ENCODE measurements at regions not wholly inside any gene's neighbourhood (a gene's known extent, or its start where the extent isn't known, plus 50 kb on each side); places are given as distances from the start of the nearest gene placed in this dataset.
"Not testable (repeated sequence)": the region's sequence is repeated elsewhere in the genome, so short reads cannot be mapped to it uniquely, and the experiment has no call there.

- TF ChIP-seq CTCF (IDR thresholded peaks at IDR 0.05; ENCODE audit: low read depth, low read length) = no peak
- DNase-seq (ENCODE audit: low read depth in 2 of 2) = no peak
- H3K4me3 ChIP-seq (replicated peaks in 1 of 2; ENCODE audit: low read depth in 2 of 2, low read length in 2 of 2) = no peak overlapping the region
These were observed 223.1 kb upstream of the SGK1 start for GRCh38 chr6:134541001-134541400.

GRCh38 chr6:134539865-134540323 lies 222.0 kb upstream of the SGK1 start:
- peak; percentile 67 to 75 for DNase-seq (ENCODE audit: low read depth in 2 of 2)
- H3K4me3 ChIP-seq (replicated peaks in 1 of 2; ENCODE audit: low read depth in 2 of 2, low read length in 2 of 2) = peak overlapping the region in 1 of 2 donors; percentile 13
- no peak for TF ChIP-seq CTCF (IDR thresholded peaks at IDR 0.05; ENCODE audit: low read depth, low read length)

- not testable (repeated sequence) for H3K4me3 ChIP-seq (replicated peaks in 1 of 2; ENCODE audit: low read depth in 2 of 2, low read length in 2 of 2); DNase-seq (ENCODE audit: low read depth in 2 of 2)
These were observed 219.9 kb upstream of the SGK1 start for GRCh38 chr6:134537765-134538164.

GRCh38 chr6:134537146-134537555 lies 219.2 kb upstream of the SGK1 start:
- H3K4me3 ChIP-seq (replicated peaks in 1 of 2; ENCODE audit: low read depth in 2 of 2, low read length in 2 of 2) = no peak overlapping the region
- DNase-seq (ENCODE audit: low read depth in 2 of 2) = peak; percentile 55 to 94
- TF ChIP-seq CTCF (IDR thresholded peaks at IDR 0.05; ENCODE audit: low read depth, low read length) = no peak

- no peak overlapping the region for H3K4me3 ChIP-seq (replicated peaks in 1 of 2; ENCODE audit: low read depth in 2 of 2, low read length in 2 of 2)
- no peak for DNase-seq (ENCODE audit: low read depth in 2 of 2)
- no peak for TF ChIP-seq CTCF (IDR thresholded peaks at IDR 0.05; ENCODE audit: low read depth, low read length)
These were observed 217.9 kb upstream of the SGK1 start for GRCh38 chr6:134535831-134536230.

- peak; percentile 54 to 83 for DNase-seq (ENCODE audit: low read depth in 2 of 2)
- no peak for TF ChIP-seq CTCF (IDR thresholded peaks at IDR 0.05; ENCODE audit: low read depth, low read length)
- no peak overlapping the region for H3K4me3 ChIP-seq (replicated peaks in 1 of 2; ENCODE audit: low read depth in 2 of 2, low read length in 2 of 2)
These were observed 216.8 kb upstream of the SGK1 start for GRCh38 chr6:134534708-134535149.

GRCh38 chr6:134533991-134534390 lies 216.1 kb upstream of the SGK1 start:
- no peak for TF ChIP-seq CTCF (IDR thresholded peaks at IDR 0.05; ENCODE audit: low read depth, low read length)
- DNase-seq (ENCODE audit: low read depth in 2 of 2) = no peak
- H3K4me3 ChIP-seq (replicated peaks in 1 of 2; ENCODE audit: low read depth in 2 of 2, low read length in 2 of 2) = no peak overlapping the region

Measured in cardiac fibroblast (primary cell).